H1 (cell line): ENCODE measurements at regions not wholly inside any gene's neighbourhood (a gene's known extent, or its start where the extent isn't known, plus 50 kb on each side); places are given as distances from the start of the nearest gene placed in this dataset.

Source experiments
- CTCF ChIA-PET: fragments of 300-600 bp; sonication (Branson Sonifier 250); formaldehyde crosslinking; loops from one replicate; lab custom pipeline; 2021; ENCODE audit not compliant: partially characterized antibody; lab: Charles Lee
- POLR2A ChIA-PET: fragments of 300-600 bp; sonication (Branson Sonifier 250); formaldehyde crosslinking; loops from one replicate; lab custom pipeline; 2021; ENCODE audit warnings: inconsistent platforms; ENCODE audit not compliant: partially characterized antibody; lab: Charles Lee
- DNase-seq, 2 experiments: peaks; one replicate each; pipeline versions ENCODE4 v3.0.0 to v3.0.0-alpha.2; 2010 to 2022; ENCODE audit warnings: low spot score in 2 of 2, low read depth in 1 of 2, mixed read lengths in 1 of 2
- FAIRE-seq: peaks from 2 replicates; lab custom pipeline; 2011; peaks lifted over from hg19 to GRCh38; lab: Jason Lieb, UNC
- H2AFZ ChIP-seq: 2 replicates; pipeline ENCODE4 v1.8.1; 2012; ENCODE audit warnings: low read length, inconsistent platforms
- H2AK5ac ChIP-seq: 2 replicates; pipeline ENCODE4 v1.6.1; 2013; ENCODE audit warnings: low read depth, low read length
- H2BK120ac ChIP-seq: replicated peaks from 2 replicates; pipeline ENCODE3; 2013; ENCODE audit warnings: low read depth, low read length, inconsistent platforms
- H2BK12ac ChIP-seq: 2 replicates; pipeline ENCODE4 v1.6.1; 2013; ENCODE audit warnings: low read depth, low read length
- H2BK15ac ChIP-seq: 2 replicates; pipeline ENCODE4 v1.6.1; 2013; ENCODE audit warnings: low read length
- H2BK20ac ChIP-seq: 2 replicates; pipeline ENCODE4 v1.6.1; 2013; ENCODE audit warnings: low read length
- H2BK5ac ChIP-seq: 2 replicates; pipeline ENCODE4 v1.6.1; 2013; ENCODE audit warnings: low read depth, low read length
- H3K14ac ChIP-seq: 2 replicates; pipeline ENCODE4 v1.6.1; 2013; ENCODE audit warnings: inconsistent platforms; ENCODE audit not compliant: insufficient read length
- H3K18ac ChIP-seq: 2 replicates; pipeline ENCODE4 v1.6.1; 2013; ENCODE audit warnings: low read length; ENCODE audit errors: extremely low read depth
- H3K23ac ChIP-seq: 2 replicates; pipeline ENCODE4 v1.6.1; 2013; ENCODE audit warnings: inconsistent platforms; ENCODE audit not compliant: insufficient read length
- H3K23me2 ChIP-seq: 2 replicates; pipeline ENCODE4 v1.6.1; 2013; ENCODE audit warnings: low read depth, low read length
- H3K27ac ChIP-seq: 2 replicates; pipeline ENCODE4 v1.6.1; 2011; ENCODE audit warnings: low read depth, low read length, inconsistent platforms
- H3K27me3 ChIP-seq, 4 experiments: replicated peaks in 1 of 4; 1 replicate in 1 of 4; 2 replicates in 3 of 4; pipeline versions ENCODE4 v1.6.1 to v1.8.1; 2011 to 2013; ENCODE audit warnings: low read length in 3 of 4, mild to moderate bottlenecking in 3 of 4, inconsistent platforms in 2 of 4, mixed read lengths in 2 of 4, moderate library complexity in 1 of 4; ENCODE audit not compliant: control insufficient read depth in 3 of 4, insufficient read depth in 3 of 4; ENCODE audit errors: extremely low read depth in 1 of 4
- H3K36me3 ChIP-seq, 4 experiments: 2 replicates each; pipeline versions ENCODE4 v1.6.1 to v1.8.1; 2011 to 2013; ENCODE audit warnings: mild to moderate bottlenecking in 4 of 4, low read length in 3 of 4, moderate library complexity in 2 of 4, control low read depth in 1 of 4, inconsistent platforms in 1 of 4; ENCODE audit not compliant: insufficient read depth in 4 of 4, control insufficient read depth in 2 of 4
- H3K4ac ChIP-seq: replicated peaks from 2 replicates; pipeline ENCODE3; 2013; ENCODE audit warnings: low read length, low read depth, mixed read lengths, inconsistent platforms; ENCODE audit not compliant: insufficient read length
- H3K4me1 ChIP-seq, 4 experiments: replicated peaks in 1 of 4; 1 replicate in 1 of 4; 2 replicates in 3 of 4; pipeline versions ENCODE4 v1.6.1 to v1.8.1; 2011 to 2013; ENCODE audit warnings: low read length in 3 of 4, inconsistent platforms in 2 of 4, mixed read lengths in 1 of 4; ENCODE audit not compliant: insufficient read depth in 4 of 4, control insufficient read depth in 3 of 4
- H3K4me2 ChIP-seq, 2 experiments: 2 replicates each; pipeline versions ENCODE4 v1.6.1 to v1.8.1; 2011 to 2013; ENCODE audit warnings: low read depth in 2 of 2, low read length in 2 of 2, control low read depth in 1 of 2, inconsistent platforms in 1 of 2, mild to moderate bottlenecking in 1 of 2; ENCODE audit not compliant: insufficient read depth in 1 of 2
- H3K4me3 ChIP-seq, 4 experiments: fragments of 200-600, 300-600 bp in 1 of 4; sonication (generic), shearing (Covaris generic), sonication (Bioruptor Twin) in 1 of 4; 2 replicates each; pipeline versions ENCODE4 v1.5.1 to v1.8.1; 2011 to 2016; ENCODE audit warnings: low read length in 4 of 4, low read depth in 3 of 4, control low read depth in 2 of 4, inconsistent platforms in 2 of 4, mild to moderate bottlenecking in 2 of 4, mixed read lengths in 1 of 4, moderate library complexity in 1 of 4; ENCODE audit not compliant: insufficient read depth in 2 of 4; ENCODE audit errors: extremely low read depth in 1 of 4
- H3K56ac ChIP-seq: replicated peaks from 2 replicates; pipeline ENCODE3; 2013; ENCODE audit warnings: low read depth, mild to moderate bottlenecking, mixed read lengths, low read length, inconsistent platforms; ENCODE audit not compliant: insufficient read length
- H3K79me1 ChIP-seq: 2 replicates; pipeline ENCODE4 v1.6.1; 2013; ENCODE audit warnings: low read depth, low read length, control low read depth
- H3K79me2 ChIP-seq, 2 experiments: 2 replicates each; pipeline versions ENCODE4 v1.6.1 to v1.8.1; 2012 to 2013; ENCODE audit warnings: low read length in 2 of 2, mild to moderate bottlenecking in 2 of 2, inconsistent platforms in 1 of 2; ENCODE audit not compliant: insufficient read depth in 2 of 2, control insufficient read depth in 1 of 2
- H3K9ac ChIP-seq, 4 experiments: replicated peaks in 1 of 4; 1 replicate in 1 of 4; 2 replicates in 3 of 4; pipeline versions ENCODE4 v1.6.1 to v1.8.1; 2011 to 2013; ENCODE audit warnings: low read depth in 3 of 4, low read length in 3 of 4, control low read depth in 2 of 4, mild to moderate bottlenecking in 2 of 4, moderate library complexity in 2 of 4, inconsistent platforms in 1 of 4; ENCODE audit errors: extremely low read depth in 1 of 4
- H3K9me3 ChIP-seq, 2 experiments: 2 replicates each; pipeline versions ENCODE4 v1.6.1 to v1.8.1; 2012 to 2013; ENCODE audit warnings: mild to moderate bottlenecking in 2 of 2, moderate library complexity in 2 of 2, control low read depth in 1 of 2, inconsistent platforms in 1 of 2, low read depth in 1 of 2, low read length in 1 of 2, mixed read lengths in 1 of 2; ENCODE audit not compliant: insufficient read depth in 2 of 2
- H4K20me1 ChIP-seq, 2 experiments: replicated peaks in 1 of 2; 2 replicates each; pipeline versions ENCODE3 to v1.8.1; 2011 to 2013; ENCODE audit warnings: inconsistent platforms in 2 of 2, low read length in 2 of 2, mild to moderate bottlenecking in 1 of 2; ENCODE audit not compliant: insufficient read depth in 2 of 2, control insufficient read depth in 1 of 2
- H4K5ac ChIP-seq: 2 replicates; pipeline ENCODE4 v1.6.1; 2013; ENCODE audit warnings: low read length, low read depth, mixed read lengths, inconsistent platforms; ENCODE audit not compliant: insufficient read length
- H4K8ac ChIP-seq: 2 replicates; pipeline ENCODE4 v1.8.0; 2013; ENCODE audit warnings: mild to moderate bottlenecking, moderate library complexity, low read length, inconsistent platforms; ENCODE audit not compliant: insufficient read depth; ENCODE audit errors: extremely low read depth
- H4K91ac ChIP-seq: replicated peaks from 2 replicates; pipeline ENCODE3; 2013; ENCODE audit warnings: low read length, mixed read lengths, inconsistent platforms; ENCODE audit not compliant: insufficient read length
- EP300 ChIP-seq, 2 experiments: IDR thresholded peaks; 1 replicate in 1 of 2; 2 replicates in 1 of 2; pipeline ENCODE4 v1.6.1; 2011 to 2012; ENCODE audit warnings: low read depth in 2 of 2, low read length in 2 of 2, mild to moderate bottlenecking in 2 of 2, borderline replicate concordance in 1 of 2, inconsistent platforms in 1 of 2, moderate library complexity in 1 of 2
- RFX5 ChIP-seq: IDR thresholded peaks from 2 replicates; pipeline ENCODE4 v1.6.1; 2011; ENCODE audit warnings: low read depth, low read length, improper control_type of control experiment, borderline replicate concordance

- no peak overlapping the region for H2BK5ac ChIP-seq
Measured at GRCh38 chr4:96739101-96739500, 899.2 kb downstream of the PDHA2 start.

More at GRCh38 chr4:96739101-96739500, 899.2 kb downstream of the PDHA2 start:
- no peak for DNase-seq
- Histone ChIP-seq H3K18ac (no peak overlapping the region), H3K23me2 (no peaks in the 10 kb centered on the region; the same call in 1 of the 2 replicates), H2BK120ac (no peak overlapping the region), H4K91ac (no peak overlapping the region), H3K36me3 (peaks cover 0 to 22% (median 5%) of the 10 kb centered on the region in 4 experiments; a peak in 3 of 8 replicates), H3K9me3 (peaks cover 14 to 29% of the 10 kb centered on the region in 2 experiments), H4K8ac (no peak overlapping the region), H3K4me1 (no peaks in the 10 kb centered on the region; a peak in 1 of 7 replicates), H2BK12ac (no peak overlapping the region), H3K79me1 (no peaks in the 10 kb centered on the region), H2BK15ac (no peak overlapping the region), H2AFZ (no peak overlapping the region), H3K9ac (no peak overlapping the region), H2AK5ac (no peak overlapping the region), H3K79me2 (no peaks in the 10 kb centered on the region), H2BK20ac (no peak overlapping the region), H3K27ac (no peak overlapping the region), H3K27me3 (no peaks in the 10 kb centered on the region), H3K14ac (no peak overlapping the region), H3K23ac (no peak overlapping the region), H4K20me1 (no peaks in the 10 kb centered on the region), H3K4ac (no peak overlapping the region), H4K5ac (no peak overlapping the region), H3K4me3 (no peak overlapping the region), H3K4me2 (no peak overlapping the region), H3K56ac (no peak overlapping the region)
- no peak for TF ChIP-seq RFX5
- TF ChIP-seq EP300 (IDR thresholded peaks at IDR 0.05; ENCODE audit: borderline replicate concordance in 1 of 2, low read depth in 2 of 2, low read length in 2 of 2), result no peak
- CTCF ChIA-PET, result no interaction called here
- no peak for FAIRE-seq
- POLR2A ChIA-PET, result no interaction called here
